SK-N-SH (cell line): ENCODE measurements at regions not wholly inside any gene's neighbourhood (a gene's known extent, or its start where the extent isn't known, plus 50 kb on each side); places are given as distances from the start of the nearest gene placed in this dataset.

Experiments used
- CTCF ChIP-seq: fragments of 200-600 bp; sonication (generic); IDR thresholded peaks from 2 replicates; pipeline ENCODE4 v1.6.1; 2017; ENCODE audit warnings: antibody characterized with exemption, mild to moderate bottlenecking, moderate library complexity
- EP300 ChIP-seq, 2 experiments: IDR thresholded peaks; 2 replicates each; pipeline versions ENCODE4 v1.4.0 to v1.6.1; 2012; ENCODE audit warnings: borderline replicate concordance in 1 of 2, low read depth in 1 of 2, low read length in 1 of 2
- EZH2phosphoT487 ChIP-seq: fragments of 200-600 bp; sonication (generic); IDR thresholded peaks from 2 replicates; pipeline ENCODE4 v1.6.1; 2017; ENCODE audit warnings: low read depth, mixed run types, mild to moderate bottlenecking, antibody characterized with exemption, moderate library complexity, borderline replicate concordance
- FOSL2 ChIP-seq: IDR thresholded peaks from 2 replicates; pipeline ENCODE4 v1.4.0; 2012; ENCODE audit warnings: low read depth, mild to moderate bottlenecking, moderate library complexity, borderline replicate concordance
- IRF3 ChIP-seq: fragments of 150-350 bp; IDR thresholded peaks from 2 replicates; pipeline ENCODE4 v1.6.1; 2016; ENCODE audit warnings: mild to moderate bottlenecking, low read depth, low read length
- JUND ChIP-seq: IDR thresholded peaks from 2 replicates; pipeline ENCODE4 v1.4.0; 2012
- SIN3A ChIP-seq: IDR thresholded peaks from 2 replicates; pipeline ENCODE4 v1.6.1; 2012; ENCODE audit warnings: low read depth, mild to moderate bottlenecking, low read length, moderate library complexity, borderline replicate concordance
- TAF1 ChIP-seq: IDR thresholded peaks from 2 replicates; pipeline ENCODE4 v1.6.1; 2012; ENCODE audit warnings: low read depth, mild to moderate bottlenecking, low read length, moderate library complexity, borderline replicate concordance
- TEAD4 ChIP-seq: IDR thresholded peaks from 2 replicates; pipeline ENCODE4 v1.4.0; 2012; ENCODE audit warnings: mild to moderate bottlenecking, borderline replicate concordance; ENCODE audit not compliant: insufficient read depth
- YY1 ChIP-seq: IDR thresholded peaks from 2 replicates; pipeline ENCODE4 v1.4.0; 2012; ENCODE audit warnings: low read depth, mild to moderate bottlenecking

GRCh38 chr1:87439821-87440220 lies 111.1 kb downstream of the LMO4 start:
- no peak for TF ChIP-seq SIN3A
- no peak for TF ChIP-seq JUND
- no peak for TF ChIP-seq EZH2phosphoT487
- TF ChIP-seq IRF3 = no peak
- TF ChIP-seq EP300 (IDR thresholded peaks at IDR 0.05; ENCODE audit: borderline replicate concordance in 1 of 2, low read depth in 1 of 2, low read length in 1 of 2) = no peak
- TF ChIP-seq YY1 = no peak
- TF ChIP-seq CTCF = no peak
- TF ChIP-seq FOSL2 = no peak
- TF ChIP-seq TAF1 = no peak
- TF ChIP-seq TEAD4 = no peak
